Amniotic stem cell (primary cell): ENCODE measurements at regions not wholly inside any gene's neighbourhood (a gene's known extent, or its start where the extent isn't known, plus 50 kb on each side); places are given as distances from the start of the nearest gene placed in this dataset.
"Not testable (repeated sequence)": the region's sequence is repeated elsewhere in the genome, so short reads cannot be mapped to it uniquely, and the experiment has no call there.

ENCODE experiments used
- DNase-seq: peaks from one replicate; lab custom pipeline; 2025; lab: John Stamatoyannopoulos, UW

- DNase-seq, result no peak
Measured at GRCh38 chr12:74382983-74383382, 154.7 kb upstream of the ATXN7L3B start.

- DNase-seq, result no peak
Measured at GRCh38 chr12:74391283-74391682, 146.4 kb upstream of the ATXN7L3B start.

- no peak for DNase-seq
Measured at GRCh38 chr12:74393272-74393671, 144.4 kb upstream of the ATXN7L3B start.

- DNase-seq, result no peak
Measured at GRCh38 chr12:74394647-74395046, 143.0 kb upstream of the ATXN7L3B start.

GRCh38 chr12:74401035-74401434, 136.6 kb upstream of the ATXN7L3B start:
- no peak for DNase-seq

GRCh38 chr12:74401966-74402365, 135.7 kb upstream of the ATXN7L3B start:
- no peak for DNase-seq

- not testable (repeated sequence) for DNase-seq
Measured at GRCh38 chr12:74403221-74403470, 134.5 kb upstream of the ATXN7L3B start.

GRCh38 chr12:74408601-74409166, 129.0 kb upstream of the ATXN7L3B start:
- no peak for DNase-seq

GRCh38 chr12:74412606-74413230, 124.9 kb upstream of the ATXN7L3B start:
- no peak for DNase-seq

GRCh38 chr12:74415633-74416032, 122.0 kb upstream of the ATXN7L3B start:
- DNase-seq, result no peak

- DNase-seq, result no peak
Measured at GRCh38 chr12:74418573-74418972, 119.1 kb upstream of the ATXN7L3B start.

- DNase-seq, result no peak
Measured at GRCh38 chr12:74424778-74425177, 112.9 kb upstream of the ATXN7L3B start.

- no peak for DNase-seq
Measured at GRCh38 chr12:74426091-74426490, 111.5 kb upstream of the ATXN7L3B start.

- no peak for DNase-seq
Measured at GRCh38 chr12:74429535-74429934, 108.1 kb upstream of the ATXN7L3B start.

- no peak for DNase-seq
Measured at GRCh38 chr12:74431801-74432200, 105.8 kb upstream of the ATXN7L3B start.

GRCh38 chr12:74440469-74440868, 97.2 kb upstream of the ATXN7L3B start:
- DNase-seq, result no peak

GRCh38 chr12:74441872-74442271, 95.8 kb upstream of the ATXN7L3B start:
- DNase-seq, result no peak

GRCh38 chr12:74446466-74446865, 91.2 kb upstream of the ATXN7L3B start:
- DNase-seq, result no peak

GRCh38 chr12:74449872-74450271, 87.8 kb upstream of the ATXN7L3B start:
- DNase-seq, result peak; percentile 37

GRCh38 chr12:74454109-74454508, 83.5 kb upstream of the ATXN7L3B start:
- DNase-seq, result no peak

GRCh38 chr12:74455429-74455828, 82.2 kb upstream of the ATXN7L3B start:
- DNase-seq, result no peak

- DNase-seq, result no peak
Measured at GRCh38 chr12:74456431-74456830, 81.2 kb upstream of the ATXN7L3B start.

GRCh38 chr12:74468401-74468800, 69.2 kb upstream of the ATXN7L3B start:
- no peak for DNase-seq

- DNase-seq, result no peak
Measured at GRCh38 chr12:74476234-74476633, 61.4 kb upstream of the ATXN7L3B start.
